Keratinocyte (primary cell): ENCODE measurements at regions not wholly inside any gene's neighbourhood (a gene's known extent, or its start where the extent isn't known, plus 50 kb on each side); places are given as distances from the start of the nearest gene placed in this dataset.

Source experiments
- EZH2 ChIP-seq: IDR thresholded peaks from one replicate; pipeline ENCODE4 v1.6.1; 2012; ENCODE audit warnings: inconsistent platforms, mild to moderate bottlenecking, low read length, moderate library complexity
- TF ChIP-seq, protein P1 (sequence below), 3 experiments: IDR thresholded peaks in 1 of 3; conservative IDR thresholded peaks in 1 of 3; optimal IDR thresholded peaks in 1 of 3; 2 replicates in 2 of 3; 3 replicates in 1 of 3; pipeline versions ENCODE3 to v1.5.1; 2011; ENCODE audit warnings: low read length in 3 of 3, mild to moderate bottlenecking in 3 of 3, moderate library complexity in 2 of 3, control low read depth in 1 of 3, inconsistent platforms in 1 of 3; ENCODE audit not compliant: insufficient read depth in 2 of 3; ENCODE audit errors: extremely low read depth in 1 of 3

DNA sequence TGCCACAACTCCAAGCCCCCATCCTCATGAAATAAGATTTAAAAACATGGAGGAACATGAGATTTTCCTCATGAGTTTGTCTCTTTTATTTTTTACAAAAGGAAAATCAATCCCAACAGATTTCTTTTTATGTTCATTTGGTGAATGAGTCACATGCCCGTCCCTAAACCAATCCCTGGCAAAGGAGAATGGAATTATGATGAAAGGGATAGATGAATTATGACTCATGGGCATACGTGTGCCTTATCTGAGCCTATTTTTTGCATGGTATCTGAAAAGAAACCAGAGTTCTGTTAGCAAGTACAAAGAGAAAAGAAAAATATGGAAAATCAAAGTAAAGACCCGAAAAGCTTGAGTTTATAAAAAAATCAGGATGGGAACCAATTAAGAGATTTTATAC is 267.5 kb upstream of the TMEM161B start:
- TF ChIP-seq, protein P1, sequence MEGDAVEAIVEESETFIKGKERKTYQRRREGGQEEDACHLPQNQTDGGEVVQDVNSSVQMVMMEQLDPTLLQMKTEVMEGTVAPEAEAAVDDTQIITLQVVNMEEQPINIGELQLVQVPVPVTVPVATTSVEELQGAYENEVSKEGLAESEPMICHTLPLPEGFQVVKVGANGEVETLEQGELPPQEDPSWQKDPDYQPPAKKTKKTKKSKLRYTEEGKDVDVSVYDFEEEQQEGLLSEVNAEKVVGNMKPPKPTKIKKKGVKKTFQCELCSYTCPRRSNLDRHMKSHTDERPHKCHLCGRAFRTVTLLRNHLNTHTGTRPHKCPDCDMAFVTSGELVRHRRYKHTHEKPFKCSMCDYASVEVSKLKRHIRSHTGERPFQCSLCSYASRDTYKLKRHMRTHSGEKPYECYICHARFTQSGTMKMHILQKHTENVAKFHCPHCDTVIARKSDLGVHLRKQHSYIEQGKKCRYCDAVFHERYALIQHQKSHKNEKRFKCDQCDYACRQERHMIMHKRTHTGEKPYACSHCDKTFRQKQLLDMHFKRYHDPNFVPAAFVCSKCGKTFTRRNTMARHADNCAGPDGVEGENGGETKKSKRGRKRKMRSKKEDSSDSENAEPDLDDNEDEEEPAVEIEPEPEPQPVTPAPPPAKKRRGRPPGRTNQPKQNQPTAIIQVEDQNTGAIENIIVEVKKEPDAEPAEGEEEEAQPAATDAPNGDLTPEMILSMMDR (optimal IDR thresholded peaks at IDR 0.05 in 1 of 3, IDR thresholded peaks at IDR 0.05 in 1 of 3, conservative IDR thresholded peaks at IDR 0.05 in 1 of 3; ENCODE audit: extremely low read depth in 1 of 3, insufficient read depth in 2 of 3, low read length in 3 of 3), result no peak
- no peak for TF ChIP-seq EZH2
